DMS153 treated with DMSO at 0.1 percent for 48 hours (cell line): ENCODE measurements at regions not wholly inside any gene's neighbourhood (a gene's known extent, or its start where the extent isn't known, plus 50 kb on each side); places are given as distances from the start of the nearest gene placed in this dataset.
A peak's percentile ranks its signal among the peaks of the same experiment; 100 is the strongest.
"Not testable (repeated sequence)": the region's sequence is repeated elsewhere in the genome, so short reads cannot be mapped to it uniquely, and the experiment has no call there.

ENCODE experiments used
- DNase-seq: peaks from one replicate; lab custom pipeline; 2025; ENCODE audit not compliant: unreplicated experiment; lab: John Stamatoyannopoulos, UW

DNA sequence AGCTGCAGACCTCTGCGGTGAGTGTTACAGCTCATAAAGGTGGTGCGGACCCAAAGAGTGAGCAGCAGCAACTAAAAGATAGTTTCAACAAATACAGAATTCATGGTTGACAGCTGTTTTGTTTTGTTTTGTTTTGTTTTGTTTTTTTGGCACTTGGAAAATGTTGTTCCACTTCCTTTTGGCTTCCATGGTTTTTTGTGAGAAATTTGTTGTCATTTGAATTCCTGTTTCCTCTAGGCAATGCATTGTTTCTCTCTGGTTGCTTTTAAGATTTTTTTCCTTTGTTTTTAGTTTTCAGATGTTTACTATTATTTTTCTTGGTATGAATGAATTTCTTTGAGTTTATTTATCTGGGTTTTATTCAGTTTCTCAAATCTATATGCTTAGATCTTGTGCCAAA is 229.4 kb downstream of the MID1IP1 start:
- DNase-seq = no peak

DNA sequence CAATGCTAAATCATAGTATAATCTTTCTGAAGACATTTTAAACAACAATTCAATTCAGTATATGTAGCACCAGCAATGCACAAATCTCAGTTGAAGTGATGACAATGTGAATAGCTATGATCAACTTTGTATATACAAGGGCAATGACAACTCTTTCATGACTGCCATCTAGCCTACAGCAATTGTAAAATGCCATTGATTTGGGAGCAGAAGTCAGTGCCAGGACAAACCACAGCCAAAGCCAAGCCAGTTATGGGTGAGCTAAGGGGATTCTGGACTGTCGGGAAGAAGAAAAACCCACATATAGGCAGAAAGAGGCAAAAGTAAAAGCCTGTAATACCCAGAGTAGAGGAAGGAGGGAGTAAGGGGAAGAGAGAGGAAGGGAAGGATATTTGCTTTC is 238.6 kb downstream of the MID1IP1 start:
- no peak for DNase-seq

DNA sequence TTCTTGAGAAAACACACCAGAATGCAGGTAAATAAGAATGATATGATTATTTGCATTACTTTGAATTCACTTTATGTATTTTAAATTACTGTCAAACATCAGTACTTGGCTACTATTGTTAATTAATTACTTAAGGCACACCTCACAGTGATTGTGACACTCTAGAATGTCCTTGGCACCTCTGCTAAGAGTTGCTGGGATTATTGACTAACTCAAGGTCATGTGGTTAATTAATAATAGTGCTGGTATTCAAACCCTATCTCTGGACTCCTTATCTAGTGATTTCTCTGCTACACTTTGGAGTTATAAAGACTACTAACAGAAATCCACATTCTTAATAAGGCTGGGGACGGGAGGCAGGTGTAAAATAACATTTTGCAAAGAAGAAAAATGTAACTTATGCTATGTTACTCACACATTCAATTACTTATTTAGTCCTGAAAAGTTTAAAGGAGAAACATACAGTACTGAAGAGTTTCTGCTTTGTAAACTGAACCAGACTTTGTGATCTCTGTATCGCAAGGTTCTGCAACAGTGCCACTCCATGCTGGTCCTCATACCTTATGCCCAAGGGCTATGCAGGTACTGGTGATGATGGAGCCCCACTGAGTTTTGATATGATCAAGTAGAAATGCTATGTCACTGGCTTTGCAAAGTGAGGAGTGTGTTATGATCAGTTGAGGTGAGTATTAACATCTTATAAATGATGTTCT is 242.7 kb downstream of the MID1IP1 start:
- DNase-seq = no peak

DNA sequence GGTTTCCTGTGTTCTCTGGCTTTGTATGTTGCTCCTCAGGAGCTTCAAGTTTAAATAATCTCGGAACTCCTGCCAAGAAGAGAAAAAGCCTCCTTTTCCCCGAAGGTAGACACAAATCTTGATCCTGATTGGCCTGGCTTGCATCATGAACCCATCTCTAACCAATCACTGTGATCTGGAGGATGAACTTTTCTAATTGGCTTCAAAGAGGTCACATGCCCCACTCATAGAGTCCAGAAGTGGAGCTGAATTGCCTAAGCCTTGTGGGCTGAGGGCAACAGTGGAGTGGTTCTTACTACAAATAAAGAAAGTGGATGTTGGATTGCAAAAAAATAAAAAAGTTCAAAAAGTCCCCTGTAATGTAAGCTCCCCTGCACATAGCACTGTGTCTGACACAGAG is 245.9 kb downstream of the MID1IP1 start:
- DNase-seq = no peak

DNA sequence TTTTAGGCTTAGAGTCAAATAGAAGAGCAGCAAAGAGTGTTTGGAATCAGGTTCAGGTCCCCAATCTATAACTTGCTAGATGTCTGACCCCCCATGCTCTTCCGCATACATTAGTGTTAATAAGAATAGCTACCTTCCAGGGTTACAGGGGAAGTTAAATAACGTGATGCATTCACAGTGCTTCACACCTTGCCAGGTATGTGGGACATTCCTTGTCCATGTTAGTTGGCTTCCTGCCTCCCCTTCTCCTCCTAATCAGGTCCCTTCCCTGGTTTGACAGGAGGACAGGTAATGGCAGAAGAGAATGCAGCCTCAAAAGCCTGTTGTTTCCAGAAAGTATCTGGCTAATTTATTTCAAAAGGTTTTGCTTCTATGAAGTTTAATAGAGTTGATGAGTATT is 248.7 kb downstream of the MID1IP1 start:
- DNase-seq = no peak

DNA sequence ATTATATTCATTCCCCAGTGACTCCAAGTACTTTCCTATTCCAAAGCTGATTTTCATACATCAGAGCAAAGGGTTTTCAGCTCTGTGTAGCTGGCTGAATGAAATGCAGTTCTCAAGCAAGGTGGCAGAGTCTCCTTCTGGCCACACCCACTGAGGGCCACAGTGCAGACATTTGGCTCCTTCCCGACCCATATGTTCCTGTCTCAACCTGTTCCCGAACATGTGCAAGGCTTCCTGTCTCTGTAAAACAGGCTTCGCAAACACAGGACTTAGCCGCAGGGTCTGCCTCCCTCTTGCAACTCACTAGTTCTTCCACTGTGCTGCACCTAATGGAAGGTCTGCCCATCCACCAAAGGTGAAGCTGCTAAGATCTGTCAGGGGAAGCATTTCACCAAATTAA is 249.2 kb downstream of the MID1IP1 start:
- no peak for DNase-seq

DNA sequence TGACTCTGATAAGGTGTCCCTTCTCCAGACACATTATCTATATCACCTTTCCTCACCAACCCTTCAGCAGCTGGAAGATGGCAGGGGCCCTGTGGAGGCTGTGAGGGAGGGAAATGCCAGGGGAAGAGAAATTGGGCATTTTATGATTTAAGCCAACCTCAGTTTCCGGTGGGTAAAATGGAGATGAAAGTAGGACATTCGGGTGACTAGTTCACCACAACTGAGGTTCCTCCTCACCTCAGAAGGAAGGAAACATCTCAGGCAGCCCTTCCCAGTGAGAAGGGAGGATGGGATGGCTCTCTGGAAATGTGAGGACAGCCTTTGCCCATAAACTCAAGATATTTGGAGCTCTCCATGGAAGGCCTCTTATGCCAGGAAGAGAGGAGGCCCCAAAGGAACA is 251.5 kb downstream of the MID1IP1 start:
- DNase-seq = no peak

DNA sequence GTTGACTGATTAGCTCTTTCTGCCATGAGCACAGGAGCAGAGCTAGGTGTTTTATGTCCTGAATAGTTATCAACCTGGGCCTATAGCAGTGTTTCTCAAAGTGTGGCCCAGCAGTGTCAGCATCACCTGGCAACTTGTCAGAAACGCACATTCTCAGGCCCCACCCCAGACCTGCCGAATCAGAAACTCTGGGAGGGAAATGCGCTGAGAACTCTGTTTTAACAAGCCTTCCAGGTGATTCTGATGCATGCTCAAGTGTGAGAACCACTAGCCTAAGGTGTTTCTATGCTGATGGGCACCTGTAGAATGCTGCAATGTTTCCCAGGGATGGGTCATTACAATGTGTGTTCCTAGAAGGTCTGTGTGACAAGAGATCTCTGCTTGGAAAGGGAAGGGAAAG is 257.5 kb downstream of the MID1IP1 start:
- no peak for DNase-seq

DNA sequence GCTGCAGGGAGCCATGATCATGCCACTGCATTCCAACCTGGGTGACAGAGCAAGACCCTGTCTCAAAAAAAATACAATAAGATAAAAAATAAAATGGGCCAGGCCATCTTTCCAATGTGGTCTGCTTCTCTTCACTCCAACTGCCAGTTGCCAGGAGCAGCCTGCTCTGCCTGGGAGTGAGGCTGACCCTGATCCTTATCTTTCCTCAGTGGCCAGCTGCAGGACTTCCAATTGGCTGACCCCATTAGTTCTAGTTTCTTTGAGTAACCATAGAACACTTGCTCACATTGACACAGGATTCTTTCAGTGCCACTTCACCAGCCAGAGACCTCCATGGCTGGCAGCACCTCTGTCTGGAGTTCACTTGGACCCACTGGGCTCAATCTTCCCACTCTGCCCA is 258.6 kb downstream of the MID1IP1 start:
- DNase-seq = no peak

DNA sequence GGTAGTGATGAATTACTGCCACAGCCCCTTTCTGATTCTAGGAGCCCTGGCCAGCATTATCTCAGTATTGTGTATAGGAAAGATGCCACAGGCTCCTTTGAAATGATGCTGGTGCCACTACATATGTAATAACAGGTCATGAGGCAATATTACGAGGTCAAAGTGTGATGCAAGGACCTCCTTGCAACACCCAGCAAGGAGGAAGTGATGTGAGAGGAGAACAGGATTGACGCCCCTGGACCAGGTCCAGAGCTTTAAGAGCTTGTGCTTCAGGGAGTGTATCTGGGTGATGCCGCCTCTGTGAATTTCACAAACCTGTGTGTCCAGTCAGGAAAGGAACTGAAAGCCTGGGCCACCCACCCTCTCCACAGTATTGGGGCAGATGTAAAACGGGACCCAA is 261.8 kb downstream of the MID1IP1 start:
- DNase-seq = peak; percentile 54

DNA sequence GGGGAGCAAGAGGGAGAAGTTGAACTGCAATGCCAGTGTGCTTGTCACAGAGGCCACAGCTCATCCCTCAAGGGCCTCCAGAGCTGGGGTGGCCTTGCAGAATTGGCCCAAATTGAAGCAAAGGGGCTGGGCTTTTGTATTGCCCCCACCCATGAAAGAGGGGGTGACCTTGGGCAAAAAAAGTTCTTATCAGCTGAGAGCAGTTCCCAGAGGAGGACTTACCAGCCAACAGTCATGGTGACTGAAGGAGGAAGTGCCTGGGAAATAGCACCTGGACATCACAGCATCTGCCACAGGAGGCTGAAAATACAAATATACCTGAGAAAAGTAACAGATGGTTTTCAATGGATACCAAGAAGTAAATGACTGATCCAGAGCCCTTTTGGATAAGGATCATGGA is 262.4 kb downstream of the MID1IP1 start:
- DNase-seq = no peak

DNA sequence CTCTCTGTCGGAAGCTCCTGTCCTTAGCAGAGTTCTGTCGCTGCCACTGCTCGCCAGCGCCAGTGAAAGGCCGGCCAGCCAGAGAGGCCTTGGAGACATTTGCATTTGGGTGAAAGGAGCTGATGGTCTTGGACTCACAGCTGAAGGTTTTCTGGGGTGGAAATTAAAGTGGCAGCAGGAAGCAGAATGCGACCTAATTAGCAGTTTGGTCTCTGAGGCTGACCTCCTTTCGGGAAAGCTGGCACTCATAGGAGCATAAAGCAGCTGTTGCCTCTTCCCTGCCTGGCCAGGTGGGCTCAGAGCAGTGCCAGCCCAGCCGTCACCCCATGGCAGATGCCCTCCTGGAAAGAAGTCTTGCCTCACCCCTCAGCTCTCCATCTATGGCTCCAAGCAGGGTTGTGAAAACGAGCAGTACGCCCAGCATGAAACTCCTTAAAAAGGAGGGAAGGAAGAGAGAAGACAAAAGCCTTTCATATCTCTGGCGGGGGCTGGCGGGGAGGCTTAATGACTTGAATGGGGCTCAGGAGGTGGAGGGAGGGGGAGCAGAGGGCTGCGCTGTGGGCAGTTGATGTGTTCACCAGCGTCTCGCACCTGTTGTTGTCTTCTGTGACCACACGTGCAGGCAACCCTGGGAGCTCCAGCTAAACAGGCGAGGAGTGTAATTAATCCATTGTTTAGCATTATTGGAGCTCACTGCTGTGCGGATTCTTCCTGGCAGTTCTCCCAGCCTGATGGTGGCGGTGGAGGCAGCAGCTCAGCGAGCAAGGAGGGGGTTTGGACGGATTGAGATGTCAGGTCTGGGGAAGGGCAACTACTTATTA is 264.0 kb downstream of the MID1IP1 start:
- DNase-seq = peak; percentile 10

DNA sequence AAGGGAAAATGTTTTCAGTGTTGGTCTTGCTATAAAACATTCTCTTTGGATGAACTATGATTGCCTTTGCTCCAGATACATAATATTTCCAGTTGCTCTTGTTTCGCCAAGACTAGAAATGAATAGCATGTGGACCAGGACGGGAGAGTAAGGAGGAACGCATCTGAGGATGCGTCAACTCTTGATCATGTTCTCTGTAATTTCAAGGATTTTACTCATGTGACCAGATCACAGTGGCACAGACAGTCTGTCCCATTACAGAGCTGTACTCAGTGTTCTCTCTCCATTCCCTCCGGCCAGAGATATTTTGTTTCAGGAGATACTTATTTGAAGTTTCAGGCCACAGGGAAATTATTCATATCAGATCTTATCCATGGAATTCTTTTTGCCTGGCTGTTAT is 266.6 kb downstream of the MID1IP1 start:
- DNase-seq = no peak

DNA sequence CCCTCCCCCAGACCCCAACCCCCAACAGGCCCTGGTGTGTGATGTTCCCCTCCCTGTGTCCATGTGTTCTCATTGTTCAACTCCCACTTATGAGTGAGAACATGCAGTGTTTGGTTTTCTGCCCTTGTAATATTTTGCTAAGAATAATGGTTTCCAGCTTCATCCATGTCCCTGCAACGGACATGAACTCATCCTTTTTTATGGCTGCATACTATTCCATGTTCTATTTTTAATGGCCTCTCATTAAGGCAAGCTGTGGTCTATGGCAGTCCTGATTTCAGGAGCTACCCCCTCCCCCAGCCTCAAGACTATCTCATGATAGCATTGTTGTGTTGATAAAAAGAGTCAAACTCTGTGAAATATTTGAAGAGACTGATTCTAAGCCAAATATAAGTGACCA is 267.4 kb downstream of the MID1IP1 start:
- DNase-seq = not testable (repeated sequence)

DNA sequence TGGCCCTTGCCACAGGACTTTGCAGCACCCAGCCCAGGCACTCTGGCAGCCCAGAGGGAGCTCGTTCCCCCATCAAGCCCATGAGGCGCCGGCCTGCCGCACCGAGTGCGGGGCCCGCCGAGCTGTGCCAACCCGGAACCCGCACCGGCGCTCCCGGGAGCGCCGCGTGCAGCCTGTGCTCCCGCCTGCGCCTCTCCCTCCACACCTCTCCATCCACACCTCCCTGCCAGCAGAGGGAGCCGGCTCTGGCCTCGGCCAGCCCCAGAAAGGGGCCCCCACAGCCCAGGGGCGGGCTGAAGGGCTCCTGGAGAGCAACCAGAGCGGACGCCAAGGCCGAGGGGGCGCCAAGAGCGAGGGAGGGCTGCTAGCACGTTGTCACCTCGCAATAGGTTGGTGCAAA is 268.8 kb downstream of the MID1IP1 start:
- DNase-seq = no peak

DNA sequence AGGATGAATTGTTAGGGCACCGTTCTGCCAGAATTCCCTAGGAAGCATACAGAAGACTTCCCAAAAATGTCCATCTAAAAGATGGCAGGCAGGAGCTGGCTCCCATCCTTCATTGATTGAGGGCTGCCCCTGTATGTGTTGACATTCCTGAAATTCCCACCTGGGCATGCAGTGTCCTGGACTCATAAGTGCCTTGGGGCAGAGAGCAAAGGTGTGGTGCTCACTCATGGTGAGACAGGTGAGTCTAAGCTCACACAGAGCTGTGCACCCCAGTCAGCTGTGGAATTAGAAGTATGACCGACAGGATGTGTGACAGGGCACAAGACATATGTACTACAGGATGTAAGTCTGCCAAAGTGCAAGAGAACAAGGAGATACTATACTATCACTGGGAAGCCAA is 271.9 kb downstream of the MID1IP1 start:
- DNase-seq = no peak

DNA sequence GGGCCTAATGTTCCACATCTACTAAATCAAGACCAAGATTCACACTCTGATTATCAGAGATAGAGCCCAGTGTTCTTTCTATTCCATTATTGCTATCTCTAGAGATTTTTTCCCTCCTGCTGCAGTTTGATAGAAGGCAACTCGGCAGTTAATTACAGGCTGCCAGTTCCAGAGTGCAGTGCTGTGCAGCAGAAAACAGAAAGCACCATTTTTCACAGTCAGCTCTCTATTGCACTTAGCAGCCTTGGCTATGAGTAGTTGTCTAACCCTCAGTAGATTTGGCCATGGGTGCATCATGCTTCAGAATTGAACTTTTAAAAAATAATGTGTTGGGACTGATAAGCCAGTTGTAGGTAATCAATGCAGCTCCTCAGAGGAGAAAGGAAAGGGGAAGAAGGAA is 295.3 kb downstream of the MID1IP1 start:
- DNase-seq = no peak

DNA sequence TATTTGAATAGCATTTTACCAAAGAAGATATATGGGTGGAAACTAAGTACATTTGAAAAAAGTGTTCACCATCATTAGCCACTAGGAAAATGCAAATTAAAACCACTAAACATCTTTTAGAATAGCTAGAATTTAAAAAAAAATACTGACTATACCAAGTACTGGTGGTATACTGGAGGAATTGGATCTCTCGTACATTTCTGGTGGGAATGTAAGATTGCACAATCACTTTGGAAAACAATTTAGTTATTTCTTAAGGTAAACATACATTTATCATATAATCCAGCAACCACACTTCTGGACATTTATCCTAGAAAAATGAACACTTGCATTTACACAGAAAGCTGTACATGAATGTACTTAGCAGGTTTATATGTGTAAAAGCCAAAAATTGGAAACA is 303.5 kb downstream of the MID1IP1 start:
- DNase-seq = no peak

DNA sequence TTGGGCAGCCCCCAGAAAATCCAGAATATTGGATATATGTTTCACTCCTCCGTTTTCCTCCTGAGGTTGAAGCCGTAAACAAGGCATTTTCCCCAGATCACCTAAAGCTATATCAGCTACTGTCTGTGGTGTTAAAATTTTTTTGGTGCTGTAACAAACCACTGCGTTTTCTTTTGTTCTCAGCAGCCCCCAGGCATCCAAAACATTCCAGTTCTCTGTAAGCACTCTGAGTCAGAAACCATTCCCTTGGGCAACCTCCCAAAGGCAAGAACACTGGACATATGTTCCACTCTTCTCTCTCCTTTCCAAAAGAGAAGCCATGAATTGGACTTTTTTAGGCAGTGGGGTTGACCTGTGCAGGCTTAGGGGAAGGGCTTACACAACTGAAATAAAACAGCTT is 310.9 kb downstream of the MID1IP1 start:
- no peak for DNase-seq

DNA sequence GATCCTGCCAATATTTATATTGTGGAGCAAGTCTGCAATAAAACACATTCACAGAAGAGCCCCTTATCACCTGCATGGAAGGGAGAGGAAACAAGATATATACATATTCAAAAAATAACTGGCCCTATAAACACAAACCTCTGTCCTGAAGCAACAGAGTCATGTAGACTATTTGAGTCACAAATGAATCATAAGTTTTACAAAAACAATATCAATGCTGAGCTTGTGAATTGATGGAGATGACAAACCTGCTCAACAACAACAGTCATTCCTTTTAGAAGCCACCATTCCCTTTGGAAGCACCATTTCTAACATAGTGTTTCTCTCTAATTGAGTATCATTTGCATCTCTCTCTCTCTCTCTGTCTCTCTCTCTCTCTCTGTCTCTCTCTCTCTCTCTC is 313.9 kb downstream of the MID1IP1 start:
- DNase-seq = no peak

DNA sequence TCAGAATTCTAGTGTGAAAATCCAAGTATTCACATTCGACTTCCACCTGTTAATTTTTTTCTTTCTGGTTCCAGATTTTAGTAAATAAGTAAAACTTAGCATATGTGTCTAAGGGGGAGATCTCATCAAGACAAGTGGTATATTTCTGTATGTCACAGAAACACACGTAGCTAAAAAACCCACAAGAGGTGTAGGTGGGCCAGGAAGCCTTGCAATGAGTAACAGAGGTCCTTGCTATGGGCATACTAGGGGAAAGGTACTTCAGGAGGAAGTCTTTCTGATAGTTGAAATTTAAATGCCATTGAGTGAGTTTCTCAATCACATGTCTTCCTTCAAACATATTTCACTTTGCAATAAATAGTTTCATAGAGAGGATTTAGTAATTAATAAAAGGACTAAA is 315.8 kb downstream of the MID1IP1 start:
- DNase-seq = no peak

DNA sequence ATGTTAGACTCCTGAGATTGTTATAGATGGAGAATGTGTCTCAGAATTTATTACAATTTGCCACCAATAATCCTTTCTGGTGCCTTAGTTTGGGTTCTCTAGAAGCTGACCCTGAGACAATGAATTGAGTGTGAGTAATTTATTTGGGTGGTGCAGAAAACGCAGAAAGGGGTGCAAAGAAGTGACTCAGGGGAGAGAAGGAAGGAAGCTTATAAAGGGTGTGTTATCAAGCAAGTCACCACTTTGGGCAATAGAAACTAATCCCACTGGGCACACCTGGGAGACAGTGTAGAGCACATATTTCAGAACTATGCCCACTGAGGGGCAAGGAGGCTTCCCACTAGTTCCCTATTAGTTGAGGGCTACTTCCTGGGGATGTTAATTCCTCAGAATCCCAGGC is 320.6 kb downstream of the MID1IP1 start:
- DNase-seq = no peak

DNA sequence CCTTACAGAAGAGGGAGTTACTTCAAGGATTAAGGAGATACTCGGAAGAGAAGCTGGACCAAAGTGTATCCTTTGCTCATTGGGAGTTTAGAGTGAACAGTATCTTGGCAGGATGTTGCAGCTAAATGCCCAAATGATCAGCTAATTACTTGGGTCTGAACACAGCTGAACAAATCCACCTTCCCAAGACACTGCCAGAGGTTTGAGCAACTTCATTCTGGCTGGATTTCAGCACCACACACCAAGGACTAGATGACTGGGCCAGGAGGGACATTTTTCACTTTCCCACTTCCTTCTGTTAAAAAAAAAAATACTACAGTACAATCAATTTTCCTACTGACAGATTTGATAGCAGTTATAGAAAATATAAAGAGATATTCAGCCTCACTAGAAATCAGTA is 324.6 kb downstream of the MID1IP1 start:
- DNase-seq = no peak
